HK-2 (cell line): ENCODE measurements at regions not wholly inside any gene's neighbourhood (a gene's known extent, or its start where the extent isn't known, plus 50 kb on each side); places are given as distances from the start of the nearest gene placed in this dataset.
A peak's percentile ranks its signal among the peaks of the same experiment; 100 is the strongest.
"Not testable (repeated sequence)": the region's sequence is repeated elsewhere in the genome, so short reads cannot be mapped to it uniquely, and the experiment has no call there.

Experiments used
- DNase-seq: peaks from one replicate; pipeline ENCODE4 v3.0.0-alpha.2; 2018; ENCODE audit not compliant: unreplicated experiment

DNA sequence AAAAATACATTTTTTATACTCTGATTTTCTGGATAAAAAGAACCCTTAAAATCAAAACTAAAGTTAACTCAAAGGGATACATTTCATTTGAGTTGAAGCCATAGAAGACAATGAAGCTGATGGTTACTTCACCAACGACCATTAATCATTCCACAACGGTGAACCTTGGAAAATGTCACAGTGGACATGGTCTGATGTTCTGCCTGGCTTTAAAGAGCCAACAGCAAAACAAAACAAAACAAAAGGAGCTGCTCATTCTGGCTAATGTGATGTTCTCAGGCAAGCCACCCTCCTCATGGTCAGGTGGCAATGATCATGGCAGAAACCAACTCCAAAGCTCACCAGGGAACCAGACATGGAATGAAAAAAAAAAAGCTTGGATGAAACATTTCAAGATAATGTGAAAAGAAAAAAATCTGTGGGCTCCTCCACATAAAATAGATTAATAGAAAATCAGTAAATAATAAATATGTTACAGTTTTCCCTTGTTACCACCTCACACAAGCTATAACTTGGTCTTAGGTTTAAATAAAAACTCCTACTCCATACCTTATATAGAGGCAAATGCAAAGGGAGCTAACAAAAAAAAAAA is 90.1 kb upstream of the SERTAD2 start:
- DNase-seq, result no peak

DNA sequence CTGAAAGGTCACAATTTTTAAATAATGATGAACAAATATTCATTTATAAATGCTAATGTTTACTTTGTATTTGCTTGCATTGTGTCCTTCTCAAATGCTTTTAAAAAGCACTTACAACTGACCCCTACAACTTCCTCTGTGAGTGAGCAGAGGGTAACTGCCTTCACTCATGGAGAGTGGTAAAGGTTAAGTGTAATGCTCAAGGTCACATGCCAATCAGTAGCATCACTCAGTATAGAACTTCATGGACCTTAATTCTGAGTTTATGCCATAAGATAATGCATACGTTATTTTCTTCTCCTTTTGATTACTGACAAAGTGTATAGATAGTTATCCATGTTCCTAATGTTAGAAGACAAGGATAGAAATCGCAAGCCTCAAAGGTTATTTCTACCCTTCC is 91.8 kb upstream of the SERTAD2 start:
- DNase-seq, result no peak

DNA sequence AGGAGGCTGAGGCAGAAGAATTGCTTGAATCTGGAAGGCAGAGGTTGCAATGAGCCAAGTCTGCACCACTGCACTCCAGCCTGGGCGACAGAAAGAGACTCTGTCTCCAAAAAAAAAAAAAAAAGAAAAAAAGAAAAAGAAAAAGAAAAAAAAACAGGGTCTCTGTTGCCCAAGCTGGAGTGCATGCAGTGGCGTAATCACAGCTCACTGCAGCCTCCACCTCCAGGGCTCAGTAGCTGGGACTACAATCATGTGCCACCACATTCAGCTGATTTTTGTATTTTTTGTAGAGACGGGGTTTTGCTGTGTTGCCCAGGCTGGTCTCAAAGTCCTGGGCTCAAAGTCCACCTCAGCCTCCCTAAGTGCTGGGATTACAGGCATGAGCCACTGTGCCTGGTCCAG is 94.0 kb upstream of the SERTAD2 start:
- not testable (repeated sequence) for DNase-seq

- no peak for DNase-seq
These were observed 94.4 kb upstream of the SERTAD2 start for GRCh38 chr2:64748147-64748546.

DNA sequence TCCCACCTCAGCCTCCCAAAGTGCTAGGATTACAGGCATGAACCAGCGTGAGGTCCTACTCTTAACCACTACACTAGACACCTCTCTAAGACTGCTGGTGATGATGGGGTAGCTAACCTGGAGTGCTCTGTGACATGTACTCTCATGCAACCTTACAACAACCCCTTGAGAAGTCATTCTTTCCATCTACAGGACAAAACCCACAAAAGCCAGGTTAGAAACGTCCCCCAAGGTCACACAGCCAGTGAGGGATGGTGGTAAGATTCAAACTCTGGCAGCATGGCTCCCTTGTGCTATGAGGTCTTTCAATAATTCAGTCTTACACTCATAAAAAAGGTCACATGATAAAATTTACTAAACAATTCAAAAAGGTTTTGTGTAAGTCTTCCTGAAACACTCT is 94.8 kb upstream of the SERTAD2 start:
- DNase-seq, result no peak

DNA sequence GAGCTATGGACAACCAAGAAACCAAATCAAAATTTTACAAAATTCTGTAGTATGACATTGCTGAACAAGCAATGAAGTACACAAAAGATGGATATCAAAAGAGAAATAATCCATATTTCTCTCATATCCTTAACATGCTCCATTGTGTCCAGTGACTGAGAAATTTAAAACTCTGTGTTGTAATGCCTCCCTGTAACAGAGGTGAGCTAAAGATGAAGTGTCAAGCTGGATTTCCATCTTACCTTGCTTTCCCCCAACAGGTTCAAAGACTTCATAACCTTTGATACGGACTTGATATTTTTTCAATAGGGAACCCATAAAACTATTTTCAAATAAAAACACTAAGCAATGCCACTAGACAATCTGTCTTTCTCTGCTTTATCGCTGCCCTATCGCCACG is 95.7 kb upstream of the SERTAD2 start:
- DNase-seq, result no peak

- DNase-seq, result peak; percentile 63
These were observed 96.5 kb upstream of the SERTAD2 start for GRCh38 chr2:64750001-64750816.

DNA sequence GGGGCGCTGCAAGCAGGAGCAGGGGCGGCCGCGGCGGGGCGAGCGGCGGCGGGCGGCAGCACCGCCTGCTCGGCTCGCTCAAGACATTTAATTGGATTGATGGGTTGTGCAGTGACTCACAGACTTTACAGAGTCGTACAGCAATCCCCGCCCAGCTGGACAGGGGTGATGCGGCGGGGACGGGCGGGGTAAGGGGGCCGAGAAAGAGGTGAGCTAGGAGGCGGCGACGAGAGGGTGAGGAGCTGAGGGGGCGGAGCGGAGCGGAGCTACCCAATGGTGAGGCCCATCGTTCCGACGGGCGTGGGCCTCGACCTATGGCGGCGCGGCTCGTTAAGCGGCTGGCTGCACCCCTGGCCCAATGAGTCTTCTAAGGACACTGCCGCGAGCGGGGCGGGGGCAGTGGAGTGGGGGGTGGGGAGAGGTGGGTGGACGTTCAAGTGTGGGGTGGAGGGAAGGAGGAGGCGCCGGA is 97.1 kb upstream of the SERTAD2 start:
- DNase-seq, result peak; percentile 99

DNA sequence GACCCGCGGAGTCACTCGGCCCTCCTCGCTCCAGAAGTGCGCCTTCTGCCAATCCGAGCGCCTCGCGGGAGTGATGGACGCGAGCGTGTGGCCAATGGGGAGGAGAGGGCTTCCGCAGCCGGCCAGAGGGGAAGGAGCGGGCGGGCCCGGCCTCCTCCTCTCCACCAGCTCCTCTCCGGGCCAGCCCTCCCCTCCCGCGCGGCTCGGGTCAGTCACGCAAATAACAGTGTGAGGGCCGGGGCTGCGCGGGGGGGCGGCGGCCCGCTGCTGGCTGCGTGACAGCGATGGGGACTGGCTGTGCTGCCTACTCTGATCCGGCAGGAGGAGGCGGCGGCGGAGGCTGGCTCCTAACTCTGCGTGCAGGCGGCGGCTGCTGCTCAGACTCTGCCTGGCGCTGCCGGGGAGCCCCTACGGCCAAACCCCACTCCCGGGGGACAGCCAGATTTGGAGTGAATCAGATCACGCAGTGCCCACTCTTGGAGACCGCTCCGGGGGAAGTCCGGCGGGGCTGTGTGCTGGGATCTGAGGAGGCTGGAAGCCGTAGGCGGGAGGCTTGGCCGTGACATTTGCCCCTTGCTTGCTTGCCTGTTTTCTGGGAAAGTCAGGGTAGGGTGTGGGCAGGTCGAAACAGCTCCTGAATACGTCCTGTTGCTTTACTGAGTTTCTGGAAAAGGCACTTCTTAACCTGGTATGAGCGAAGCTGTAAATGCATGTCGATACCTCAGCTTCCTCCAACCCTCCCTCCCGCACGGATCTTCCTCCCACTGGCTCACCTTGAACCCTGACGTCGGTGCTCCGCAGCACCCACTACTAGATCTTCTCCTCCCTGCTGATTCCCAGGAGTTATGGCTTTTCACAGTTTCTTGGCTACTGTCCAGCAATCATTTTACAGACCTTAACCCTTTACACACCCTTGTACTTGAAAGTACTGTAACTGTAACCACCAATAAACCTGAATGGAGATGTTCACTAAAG is 97.9 kb upstream of the SERTAD2 start:
- DNase-seq, result no peak

- DNase-seq, result no peak
These were observed 99.7 kb upstream of the SERTAD2 start for GRCh38 chr2:64753399-64753798.

- no peak for DNase-seq
These were observed 100.9 kb upstream of the SERTAD2 start for GRCh38 chr2:64754570-64754969.

- DNase-seq, result no peak
These were observed 103.4 kb upstream of the SERTAD2 start for GRCh38 chr2:64757126-64757525.

DNA sequence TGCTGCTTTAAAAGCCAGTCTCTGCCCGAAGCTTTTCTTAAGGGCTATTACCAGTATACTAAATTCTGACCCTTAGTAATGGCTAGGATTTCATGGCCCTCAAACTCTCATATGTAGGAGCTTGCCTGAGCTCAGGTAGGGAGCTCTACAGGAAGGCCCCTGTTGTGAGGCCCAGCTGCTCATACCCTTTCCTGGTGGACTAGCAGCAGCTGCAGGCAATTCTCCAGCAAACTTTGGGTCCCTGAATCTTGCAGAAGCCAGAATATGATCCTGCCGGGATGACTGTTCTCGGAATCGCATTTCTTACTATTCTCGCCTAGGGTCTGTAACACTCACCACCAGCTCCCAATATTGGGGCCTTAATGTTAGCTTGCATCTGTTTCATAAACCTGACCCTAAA is 106.4 kb upstream of the SERTAD2 start:
- DNase-seq, result no peak

DNA sequence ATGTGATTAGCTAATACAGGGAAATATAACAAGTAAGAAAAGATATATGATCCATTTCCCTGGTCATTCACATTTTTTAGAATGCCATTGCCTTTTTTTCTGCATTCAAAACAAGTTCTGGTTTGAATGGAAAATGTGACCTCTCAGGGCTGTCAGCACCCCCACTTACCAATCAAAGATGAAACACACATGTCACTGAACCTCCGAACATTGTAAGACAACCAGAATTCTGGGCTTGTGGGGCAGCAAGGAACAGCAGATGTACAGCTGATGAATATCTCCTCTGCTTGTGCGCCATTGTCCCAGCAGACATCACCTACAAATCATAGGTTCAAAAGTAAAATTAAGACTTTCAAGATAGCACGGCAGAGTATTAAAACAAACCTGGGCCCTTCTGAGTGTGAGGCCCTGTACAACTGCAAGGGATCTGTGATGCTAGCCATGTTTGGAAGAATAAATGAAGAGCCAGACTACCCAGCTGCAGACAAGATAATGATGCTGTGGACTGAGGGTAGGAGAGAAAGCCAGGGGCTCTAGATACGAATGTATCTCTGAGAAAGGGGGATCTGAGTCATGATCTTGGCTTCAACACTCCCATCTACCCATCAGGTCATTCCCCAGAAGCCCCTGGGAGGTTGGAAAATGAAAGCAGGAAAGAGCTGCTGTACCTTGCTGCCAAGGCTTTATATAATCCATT is 108.7 kb upstream of the SERTAD2 start:
- DNase-seq, result no peak

DNA sequence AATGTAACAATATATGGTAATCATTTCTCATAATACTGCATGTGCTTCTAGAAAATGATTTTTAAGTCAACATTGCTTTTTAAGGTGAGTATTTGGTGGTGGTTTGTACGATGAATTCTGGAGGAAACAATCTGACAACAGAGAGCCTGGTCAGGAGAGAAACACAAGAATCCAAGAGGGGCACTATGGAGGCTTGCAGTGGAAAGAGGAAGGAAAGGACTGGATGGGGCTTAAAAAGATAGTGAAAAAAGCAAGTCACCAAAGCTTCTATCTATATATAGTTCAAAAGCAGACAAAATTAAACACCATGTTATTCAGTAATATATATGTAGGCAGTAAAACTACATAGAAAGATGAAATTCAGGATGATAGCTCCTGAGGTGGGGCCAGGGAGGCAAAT is 109.4 kb upstream of the SERTAD2 start:
- DNase-seq, result no peak

DNA sequence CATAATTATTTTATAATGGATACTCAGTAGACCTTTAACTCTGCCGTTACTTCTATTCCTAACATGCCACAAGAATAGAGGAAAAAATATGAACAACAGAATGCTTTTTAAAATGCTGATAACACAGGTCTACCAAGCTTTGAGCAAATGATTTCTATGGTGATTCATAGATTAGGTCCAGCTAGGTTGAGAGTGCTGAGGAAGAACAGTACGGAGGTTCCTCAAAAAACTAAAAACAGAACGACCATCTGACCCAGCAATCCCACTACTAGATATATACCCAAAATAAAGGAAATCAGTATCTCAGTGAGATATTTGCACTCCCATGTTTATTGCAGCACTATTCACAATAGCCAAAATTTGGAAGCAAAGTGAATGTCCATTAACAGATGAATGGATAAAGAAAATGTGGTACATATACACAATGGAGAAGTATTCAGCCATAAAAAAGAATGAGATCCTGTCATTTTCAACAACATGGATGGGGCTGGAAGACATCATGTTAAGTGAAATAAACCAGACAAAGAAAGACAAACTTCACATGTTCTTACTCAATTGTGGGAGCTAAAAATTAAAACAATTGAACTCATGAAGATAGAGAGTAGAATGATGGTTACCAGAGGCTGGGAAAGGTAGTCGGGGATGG is 111.6 kb upstream of the SERTAD2 start:
- DNase-seq, result no peak

DNA sequence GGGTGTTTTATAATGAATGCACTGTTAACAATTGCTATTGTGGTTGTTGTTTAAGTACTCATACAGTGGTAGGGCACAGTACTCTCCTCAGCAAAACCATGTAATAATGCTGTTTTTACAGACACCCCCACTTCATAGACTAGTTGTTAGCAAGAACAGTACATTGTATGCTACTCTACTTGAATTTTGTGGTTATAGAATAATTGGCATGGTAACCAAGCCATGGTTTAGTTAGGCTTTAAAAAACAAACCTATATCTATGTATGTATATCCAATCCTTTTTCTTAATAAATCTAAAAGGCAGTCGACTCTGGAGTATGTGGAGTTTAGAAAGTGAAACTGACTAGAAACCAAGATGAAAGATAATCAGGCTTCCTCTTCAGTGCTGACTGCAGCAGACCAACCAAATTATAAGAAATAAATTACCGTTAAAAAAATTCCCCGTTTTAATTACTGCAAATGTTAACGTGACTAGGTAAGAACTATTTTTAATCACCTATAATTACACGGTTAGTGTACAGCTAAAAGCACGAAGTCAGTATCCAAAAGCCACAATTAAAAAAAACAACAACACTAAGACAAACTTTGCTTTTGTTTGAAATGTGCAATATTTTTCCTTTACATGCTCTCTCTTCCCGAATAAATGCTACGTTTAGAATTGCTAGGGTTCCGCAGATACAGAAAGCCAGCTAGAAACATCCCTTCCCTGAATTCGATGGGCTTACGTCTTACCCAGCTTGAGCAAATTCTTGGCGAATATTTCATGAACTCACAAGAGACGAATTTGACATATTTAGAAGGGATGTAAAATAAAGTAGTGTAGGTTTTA is 113.3 kb upstream of the SERTAD2 start:
- DNase-seq, result no peak

DNA sequence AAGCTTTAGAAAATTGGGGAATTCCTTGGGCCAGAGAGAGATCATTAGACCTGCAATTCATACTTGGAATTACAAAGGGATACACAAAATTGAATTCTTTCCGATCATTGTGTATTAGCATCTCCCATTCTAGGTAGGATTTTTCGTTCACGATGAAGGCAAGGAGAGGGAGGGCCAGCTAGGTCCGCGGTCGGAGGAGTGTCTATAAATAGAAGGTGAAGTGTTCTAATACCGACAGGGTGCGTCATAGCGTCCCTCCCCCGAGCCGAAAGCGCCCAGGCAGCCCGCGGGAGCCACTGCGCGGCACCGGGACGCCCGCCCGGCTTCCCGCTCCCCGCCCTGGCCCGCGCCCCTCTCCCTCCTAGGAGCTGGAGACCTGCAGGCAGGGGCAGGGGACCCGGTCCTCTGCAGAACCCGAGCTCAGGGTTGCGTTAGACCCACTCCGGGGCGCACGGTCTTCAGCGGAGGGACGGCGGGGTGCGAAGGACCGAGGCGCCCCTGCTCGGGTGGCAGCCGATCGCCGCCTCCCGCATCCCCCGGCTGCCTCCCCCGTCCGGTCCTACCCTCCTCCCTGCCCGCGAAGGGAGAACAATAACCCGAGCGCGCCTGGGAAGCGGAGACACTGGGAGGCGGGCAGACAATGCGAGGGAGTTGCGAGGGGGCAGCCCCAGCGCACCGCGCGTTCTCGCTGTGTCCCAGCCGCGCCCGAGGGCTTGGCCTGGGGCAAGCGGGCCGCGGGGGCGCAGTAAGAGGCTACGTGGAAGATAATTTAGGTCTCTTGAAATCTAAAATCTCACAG is 114.2 kb upstream of the SERTAD2 start:
- peak; percentile 86 for DNase-seq

- no peak for DNase-seq
These were observed 114.8 kb upstream of the SERTAD2 start for GRCh38 chr2:64768491-64769005.
